Astrocyte (in vitro differentiated cells and primary cell): ENCODE measurements at regions not wholly inside any gene's neighbourhood (a gene's known extent, or its start where the extent isn't known, plus 50 kb on each side); places are given as distances from the start of the nearest gene placed in this dataset.

Experiments
- DNase-seq: peaks from one replicate; pipeline ENCODE4 v3.0.0-alpha.2; 2010; ENCODE audit warnings: low read depth
- FAIRE-seq: peaks from 2 replicates; lab custom pipeline; 2011; peaks lifted over from hg19 to GRCh38; lab: Jason Lieb, UNC
- H2AFZ ChIP-seq: 2 replicates; pipeline ENCODE4 v1.6.0; 2012; ENCODE audit warnings: low read depth, low read length, inconsistent platforms
- H3K27ac ChIP-seq: 2 replicates; pipeline ENCODE4 v1.5.1; 2011; ENCODE audit warnings: low read depth, low read length, inconsistent platforms
- H3K27me3 ChIP-seq: 2 replicates; pipeline ENCODE4 v1.6.0; 2011; ENCODE audit warnings: low read length, inconsistent platforms; ENCODE audit not compliant: insufficient read depth
- H3K36me3 ChIP-seq: 2 replicates; pipeline ENCODE4 v1.5.1; 2011; ENCODE audit warnings: low read length, inconsistent platforms; ENCODE audit not compliant: insufficient read depth
- H3K4me1 ChIP-seq: 2 replicates; pipeline ENCODE4 v1.5.1; 2011; ENCODE audit warnings: low read length, inconsistent platforms; ENCODE audit not compliant: insufficient read depth
- H3K4me2 ChIP-seq: 2 replicates; pipeline ENCODE4 v1.6.0; 2012; ENCODE audit warnings: low read length, inconsistent platforms
- H3K4me3 ChIP-seq: 2 replicates; pipeline ENCODE4 v1.5.1; 2011; ENCODE audit warnings: low read depth, mild to moderate bottlenecking, low read length, inconsistent platforms; ENCODE audit not compliant: insufficient read depth
- H3K79me2 ChIP-seq: 2 replicates; pipeline ENCODE4 v1.6.0; 2012; ENCODE audit warnings: mild to moderate bottlenecking, low read length, inconsistent platforms; ENCODE audit not compliant: insufficient read depth
- H3K9ac ChIP-seq: 2 replicates; pipeline ENCODE4 v1.6.0; 2012; ENCODE audit warnings: mild to moderate bottlenecking, low read length, inconsistent platforms
- H3K9me3 ChIP-seq: 2 replicates; pipeline ENCODE4 v1.5.1; 2012; ENCODE audit warnings: low read depth, mild to moderate bottlenecking, low read length, inconsistent platforms; ENCODE audit not compliant: insufficient read depth
- H4K20me1 ChIP-seq: 2 replicates; pipeline ENCODE4 v1.6.0; 2012; ENCODE audit warnings: low read length, inconsistent platforms; ENCODE audit not compliant: insufficient read depth
- H3K27ac Mint-ChIP-seq: one replicate; pipeline ENCODE4 v1.8.0; 2021; ENCODE audit warnings: mild to moderate bottlenecking, mixed read lengths; ENCODE audit not compliant: unreplicated experiment
- H3K27me3 Mint-ChIP-seq: one replicate; pipeline ENCODE4 v1.8.0; 2021; ENCODE audit warnings: low read depth, mixed read lengths; ENCODE audit not compliant: unreplicated experiment
- H3K36me3 Mint-ChIP-seq: one replicate; pipeline ENCODE4 v1.8.0; 2021; ENCODE audit warnings: low read depth, mixed read lengths; ENCODE audit not compliant: unreplicated experiment
- H3K4me1 Mint-ChIP-seq: one replicate; pipeline ENCODE4 v1.8.0; 2021; ENCODE audit warnings: low read depth, mixed read lengths; ENCODE audit not compliant: unreplicated experiment
- H3K4me3 Mint-ChIP-seq: one replicate; pipeline ENCODE4 v1.8.0; 2021; ENCODE audit warnings: mild to moderate bottlenecking, moderate library complexity, mixed read lengths; ENCODE audit not compliant: unreplicated experiment
- H3K9me3 Mint-ChIP-seq: one replicate; pipeline ENCODE4 v1.8.0; 2021; ENCODE audit warnings: mild to moderate bottlenecking, mixed read lengths; ENCODE audit not compliant: unreplicated experiment
- CTCF ChIP-seq: IDR thresholded peaks from 2 replicates; pipeline ENCODE4 v1.5.1; 2011; ENCODE audit warnings: low read depth, mild to moderate bottlenecking, inconsistent platforms, low read length, moderate library complexity; ENCODE audit not compliant: insufficient read depth
- EZH2 ChIP-seq: IDR thresholded peaks from 2 replicates; pipeline ENCODE4 v1.6.1; 2012; ENCODE audit warnings: mild to moderate bottlenecking, low read length, inconsistent platforms; ENCODE audit not compliant: insufficient read depth

GRCh38 chr3:135868801-135869200 is 96.7 kb upstream of the PPP2R3A start:
- TF ChIP-seq EZH2 (no peak), CTCF (no peak)
- Histone ChIP-seq H3K27ac (no peak overlapping the region), H3K36me3 (no peaks in the 10 kb centered on the region), H3K9ac (no peak overlapping the region), H3K79me2 (no peaks in the 10 kb centered on the region), H3K4me1 (no peaks in the 10 kb centered on the region), H2AFZ (no peak overlapping the region), H3K4me2 (no peak overlapping the region), H3K27me3 (no peaks in the 10 kb centered on the region), H3K9me3 (no peaks in the 10 kb centered on the region), H3K4me3 (no peak overlapping the region), H4K20me1 (no peaks in the 10 kb centered on the region)
- FAIRE-seq (no peak), DNase-seq (no peak)
- Mint-ChIP-seq H3K9me3 (peaks cover 2% of the 10 kb centered on the region), H3K4me1 (peaks cover 4% of the 10 kb centered on the region), H3K27me3 (no peaks in the 10 kb centered on the region), H3K4me3 (no peak overlapping the region), H3K27ac (no peak overlapping the region), H3K36me3 (no peaks in the 10 kb centered on the region)

- Mint-ChIP-seq H3K27me3 (no peaks in the 10 kb centered on the region), H3K4me3 (no peak overlapping the region), H3K4me1 (peaks cover 4% of the 10 kb centered on the region), H3K36me3 (no peaks in the 10 kb centered on the region), H3K27ac (no peak overlapping the region), H3K9me3 (peaks cover 2% of the 10 kb centered on the region)
- Histone ChIP-seq H3K9ac (no peak overlapping the region), H3K79me2 (no peaks in the 10 kb centered on the region), H3K4me2 (no peak overlapping the region), H4K20me1 (no peaks in the 10 kb centered on the region), H3K36me3 (no peaks in the 10 kb centered on the region), H3K27me3 (no peaks in the 10 kb centered on the region), H3K4me3 (no peak overlapping the region), H3K9me3 (no peaks in the 10 kb centered on the region), H3K27ac (peak overlapping the region; percentile 14), H3K4me1 (no peaks in the 10 kb centered on the region), H2AFZ (no peak overlapping the region)
- DNase-seq: peak; percentile 61
- TF ChIP-seq CTCF (no peak), EZH2 (no peak)
- FAIRE-seq: no peak
Measured at GRCh38 chr3:135869439-135870105, 96.0 kb upstream of the PPP2R3A start.

- no peak overlapping the region for H2AFZ ChIP-seq
Measured at GRCh38 chr3:135871311-135871710, 94.2 kb upstream of the PPP2R3A start.

More at GRCh38 chr3:135871311-135871710, 94.2 kb upstream of the PPP2R3A start:
- Mint-ChIP-seq H3K36me3 (no peaks in the 10 kb centered on the region), H3K27ac (no peak overlapping the region), H3K27me3 (no peaks in the 10 kb centered on the region), H3K4me3 (no peak overlapping the region), H3K9me3 (no peaks in the 10 kb centered on the region), H3K4me1 (no peaks in the 10 kb centered on the region)
- no peaks in the 10 kb centered on the region for H4K20me1 ChIP-seq
- no peaks in the 10 kb centered on the region for H3K4me1 ChIP-seq
- TF ChIP-seq CTCF (no peak), EZH2 (no peak)
- no peaks in the 10 kb centered on the region for H3K9me3 ChIP-seq
- peak; percentile 78 for DNase-seq
- no peak overlapping the region for H3K4me3 ChIP-seq
- no peaks in the 10 kb centered on the region for H3K79me2 ChIP-seq
- H3K36me3 ChIP-seq: no peaks in the 10 kb centered on the region
- H3K4me2 ChIP-seq: no peak overlapping the region
- H3K9ac ChIP-seq: no peak overlapping the region
- peak; percentile 47 for FAIRE-seq
- H3K27me3 ChIP-seq: no peaks in the 10 kb centered on the region
- H3K27ac ChIP-seq: no peak overlapping the region
